ENCODE measurements at regions not wholly inside any gene's neighbourhood (a gene's known extent, or its start where the extent isn't known, plus 50 kb on each side); places are given as distances from the start of the nearest gene placed in this dataset.

GRCh38 chr13:50481936-50482335 is 361.6 kb downstream of the DLEU7 start:
- TF ChIP-seq ARNTL (CRISPR knock-in tag; IDR thresholded peaks at IDR 0.05; ENCODE audit: borderline replicate concordance, low read depth) (no peak), PATZ1 (CRISPR knock-in tag; IDR thresholded peaks at IDR 0.05; ENCODE audit: borderline replicate concordance) (no peak), CSDC2 (CRISPR knock-in tag; IDR thresholded peaks at IDR 0.05) (no peak), PPARA (CRISPR knock-in tag; IDR thresholded peaks at IDR 0.05; ENCODE audit: borderline replicate concordance) (no peak), ESRRG (CRISPR knock-in tag; IDR thresholded peaks at IDR 0.05) (no peak), ISL1 (CRISPR knock-in tag; IDR thresholded peaks at IDR 0.05) (no peak), ZFP3 (CRISPR knock-in tag; IDR thresholded peaks at IDR 0.05) (no peak), ZNF8 (CRISPR knock-in tag; IDR thresholded peaks at IDR 0.05) (no peak), CREB5 (CRISPR knock-in tag; IDR thresholded peaks at IDR 0.05; ENCODE audit: low read depth) (no peak), BACH2 (CRISPR knock-in tag; IDR thresholded peaks at IDR 0.05; ENCODE audit: borderline replicate concordance) (no peak), TOX (CRISPR knock-in tag; IDR thresholded peaks at IDR 0.05; ENCODE audit: borderline replicate concordance) (no peak), POU6F1 (CRISPR knock-in tag; IDR thresholded peaks at IDR 0.05; ENCODE audit: borderline replicate concordance, low read depth) (no peak), ZNF70 (CRISPR knock-in tag; IDR thresholded peaks at IDR 0.05) (no peak), CSRNP3 (CRISPR knock-in tag; IDR thresholded peaks at IDR 0.05) (no peak)

Data from SK-N-SH treated with all-trans-retinoic acid at 6 μM for 48 hours (cell line).